VCaP (cell line): ENCODE measurements at regions not wholly inside any gene's neighbourhood (a gene's known extent, or its start where the extent isn't known, plus 50 kb on each side); places are given as distances from the start of the nearest gene placed in this dataset.

Experiments
- H3K27ac ChIP-seq: fragments of 450-650 bp; 2 replicates; pipeline ENCODE4 v1.5.1; 2017
- TF ChIP-seq, protein P1 (sequence below): fragments of 450-650 bp; conservative IDR thresholded peaks from 2 replicates; pipeline ENCODE4 v1.5.1; 2017; ENCODE audit warnings: mild to moderate bottlenecking, moderate library complexity

DNA sequence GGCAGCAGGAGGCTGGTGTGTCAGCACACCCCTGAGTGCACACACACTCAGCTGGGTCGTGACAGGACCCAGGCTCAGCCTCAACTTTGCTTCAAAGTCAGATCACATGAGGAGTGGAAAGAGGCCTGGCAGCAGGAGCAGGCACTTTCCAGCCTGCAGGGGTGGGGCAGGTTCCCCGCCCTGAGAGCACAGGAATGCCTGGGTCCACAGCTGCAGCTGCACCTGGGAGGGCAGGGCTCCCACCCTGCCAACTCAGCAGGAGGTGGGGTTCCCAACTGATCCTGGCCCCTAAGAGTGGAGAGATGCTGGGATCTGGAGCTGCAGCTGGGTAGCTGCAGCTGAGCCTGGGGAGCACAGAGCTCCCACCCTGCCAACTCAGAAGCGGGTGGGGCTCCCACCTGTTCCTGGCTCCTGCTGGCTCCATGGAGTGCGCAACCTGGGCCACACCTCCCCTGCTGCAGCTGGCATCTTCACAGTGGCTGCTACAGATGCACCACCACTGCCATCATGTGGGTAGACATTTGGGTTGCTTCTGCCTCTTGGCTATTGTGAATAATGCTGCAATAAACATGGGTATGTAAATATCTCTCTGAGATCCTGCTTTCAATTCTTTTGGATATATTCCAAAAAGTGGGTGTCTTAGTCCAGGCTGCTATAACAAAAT is 415.4 kb downstream of the TTLL7 start:
- TF ChIP-seq, protein P1, sequence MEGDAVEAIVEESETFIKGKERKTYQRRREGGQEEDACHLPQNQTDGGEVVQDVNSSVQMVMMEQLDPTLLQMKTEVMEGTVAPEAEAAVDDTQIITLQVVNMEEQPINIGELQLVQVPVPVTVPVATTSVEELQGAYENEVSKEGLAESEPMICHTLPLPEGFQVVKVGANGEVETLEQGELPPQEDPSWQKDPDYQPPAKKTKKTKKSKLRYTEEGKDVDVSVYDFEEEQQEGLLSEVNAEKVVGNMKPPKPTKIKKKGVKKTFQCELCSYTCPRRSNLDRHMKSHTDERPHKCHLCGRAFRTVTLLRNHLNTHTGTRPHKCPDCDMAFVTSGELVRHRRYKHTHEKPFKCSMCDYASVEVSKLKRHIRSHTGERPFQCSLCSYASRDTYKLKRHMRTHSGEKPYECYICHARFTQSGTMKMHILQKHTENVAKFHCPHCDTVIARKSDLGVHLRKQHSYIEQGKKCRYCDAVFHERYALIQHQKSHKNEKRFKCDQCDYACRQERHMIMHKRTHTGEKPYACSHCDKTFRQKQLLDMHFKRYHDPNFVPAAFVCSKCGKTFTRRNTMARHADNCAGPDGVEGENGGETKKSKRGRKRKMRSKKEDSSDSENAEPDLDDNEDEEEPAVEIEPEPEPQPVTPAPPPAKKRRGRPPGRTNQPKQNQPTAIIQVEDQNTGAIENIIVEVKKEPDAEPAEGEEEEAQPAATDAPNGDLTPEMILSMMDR: peak; percentile 79
- H3K27ac ChIP-seq: no peak overlapping the region

DNA sequence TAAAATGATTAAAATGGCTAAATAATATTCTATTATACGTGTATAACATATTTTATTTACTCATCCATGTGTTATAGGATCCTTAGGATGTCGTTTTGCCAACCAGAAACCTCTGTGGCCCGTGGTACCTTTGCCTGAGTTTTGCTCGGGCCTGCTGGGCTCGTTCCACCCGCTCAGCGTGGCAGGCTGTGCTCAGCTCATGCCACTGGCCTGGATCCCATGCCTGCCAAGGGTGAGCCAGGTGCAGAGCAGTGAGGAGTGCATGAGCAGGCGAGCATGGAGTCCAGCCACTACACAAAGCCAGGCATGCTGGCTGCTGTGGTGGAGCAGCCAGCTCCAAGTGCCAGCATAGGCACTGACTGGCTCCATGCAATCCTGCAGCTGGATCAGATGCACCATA is 417.2 kb downstream of the TTLL7 start:
- no peak overlapping the region for H3K27ac ChIP-seq
- TF ChIP-seq, protein P1: no peak

DNA sequence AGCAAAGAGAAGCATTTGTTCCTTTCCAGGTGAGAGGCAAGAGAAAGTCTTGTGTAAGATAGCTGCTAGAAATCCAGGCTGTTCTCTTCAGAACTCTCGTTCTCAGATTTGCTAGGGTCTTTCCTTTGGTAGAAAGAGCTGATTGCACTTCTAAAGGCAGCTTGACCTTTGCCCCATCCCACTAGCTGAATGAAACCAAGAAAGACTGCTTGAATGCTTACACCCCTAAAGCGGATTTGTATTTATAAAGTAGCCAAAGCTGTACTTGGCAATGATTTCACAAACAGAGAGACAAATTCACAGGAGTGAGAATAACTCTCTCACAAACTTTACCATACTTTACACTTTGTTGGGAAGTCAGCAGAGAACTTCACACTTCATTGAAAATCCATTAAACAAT is 424.1 kb downstream of the TTLL7 start:
- no peak overlapping the region for H3K27ac ChIP-seq
- TF ChIP-seq, protein P1: no peak

DNA sequence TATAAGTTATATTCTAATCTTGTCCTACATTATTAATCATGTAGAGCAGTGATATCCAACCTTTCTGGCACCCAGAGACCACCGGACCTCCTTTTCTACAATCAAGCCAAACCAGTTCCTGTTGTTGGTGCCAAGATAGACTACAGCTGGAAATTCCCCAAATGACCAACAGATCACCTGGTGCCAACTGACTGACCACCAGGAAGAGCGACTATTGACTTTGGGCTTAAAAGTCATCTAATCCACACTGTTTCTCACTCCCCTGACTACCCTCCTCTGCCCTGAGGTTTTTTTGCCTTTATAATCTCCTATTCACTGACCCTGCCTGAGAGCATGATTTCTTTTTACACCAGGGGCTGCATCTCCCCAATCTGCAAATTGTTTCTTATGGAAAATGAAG is 425.2 kb downstream of the TTLL7 start:
- no peak overlapping the region for H3K27ac ChIP-seq
- TF ChIP-seq, protein P1: no peak

DNA sequence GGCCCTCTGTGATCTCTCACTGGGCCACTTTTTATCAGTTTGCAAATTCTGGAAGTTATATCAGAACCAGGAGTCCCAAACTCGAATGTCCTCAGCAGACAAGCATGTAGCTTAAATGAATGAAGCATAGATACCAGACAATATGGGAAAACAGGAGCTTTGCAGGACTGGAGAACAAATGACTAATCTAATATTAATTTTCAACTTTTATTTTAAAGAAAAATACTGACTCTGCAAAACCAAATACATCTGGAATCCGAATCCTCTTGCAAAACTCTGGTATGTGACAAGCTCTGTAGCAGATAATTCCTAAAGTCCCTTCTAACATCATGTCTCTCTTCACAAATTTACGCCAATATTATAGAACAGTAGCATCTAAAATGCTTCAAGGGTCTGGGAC is 427.4 kb downstream of the TTLL7 start:
- TF ChIP-seq, protein P1: no peak
- no peak overlapping the region for H3K27ac ChIP-seq

DNA sequence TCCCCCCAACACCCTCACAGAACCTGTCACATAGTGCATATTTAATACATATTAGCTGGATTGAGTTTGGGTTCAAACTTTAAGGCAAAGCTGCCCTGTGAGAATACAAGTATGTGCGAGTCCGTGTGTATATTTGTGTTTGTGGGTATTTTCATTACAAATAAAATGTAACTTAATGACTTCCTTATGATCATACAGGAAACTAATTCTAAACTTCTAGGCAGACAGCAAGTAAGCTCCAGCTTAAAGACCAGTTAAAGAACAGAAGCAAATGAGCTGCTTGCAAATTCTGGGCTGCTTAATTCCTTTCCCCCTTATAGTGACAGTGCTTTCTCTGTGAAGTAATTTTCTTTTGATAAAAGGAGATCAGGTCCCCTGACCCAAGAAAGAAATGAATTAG is 437.6 kb downstream of the TTLL7 start:
- TF ChIP-seq, protein P1: no peak
- H3K27ac ChIP-seq: no peak overlapping the region

DNA sequence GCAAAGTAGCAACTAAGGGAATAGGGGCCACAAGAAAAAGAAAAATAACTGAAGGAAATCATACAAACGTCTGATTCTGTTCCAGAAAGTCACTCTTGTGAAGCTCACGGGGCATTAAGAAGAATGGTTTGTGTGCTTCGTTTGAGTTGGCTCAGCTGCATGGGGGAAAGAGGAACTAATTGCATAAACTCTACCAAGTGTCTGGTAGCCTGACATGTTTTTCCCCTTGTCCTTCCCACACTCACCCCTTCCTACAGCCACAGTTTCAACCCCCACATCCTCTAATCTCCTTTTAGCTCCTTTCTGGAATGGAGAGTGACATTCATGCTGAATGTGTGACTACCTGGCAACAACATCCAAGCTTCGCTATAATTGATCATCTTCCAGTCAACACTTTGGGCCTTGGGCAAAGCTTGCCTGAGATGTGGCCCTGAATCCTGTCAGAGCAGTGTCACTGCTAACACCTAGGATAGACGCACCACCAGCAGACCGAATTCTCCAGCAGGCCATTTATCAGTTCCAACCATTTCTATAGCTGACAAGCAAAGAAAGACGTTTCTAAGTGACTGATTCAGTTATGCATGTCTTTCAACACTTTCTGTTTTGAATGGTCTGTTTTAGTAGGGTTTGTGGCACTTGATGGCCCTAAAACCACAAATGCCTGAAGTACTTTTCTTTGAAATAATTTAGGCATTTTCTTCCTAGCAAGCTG is 439.6 kb downstream of the TTLL7 start:
- H3K27ac ChIP-seq: no peak overlapping the region
- TF ChIP-seq, protein P1: no peak
